Neural progenitor cell (in vitro differentiated cells): ENCODE measurements at regions not wholly inside any gene's neighbourhood (a gene's known extent, or its start where the extent isn't known, plus 50 kb on each side); places are given as distances from the start of the nearest gene placed in this dataset.

Source experiments
- EZH2 ChIP-seq: fragments of 200-600 bp; sonication (generic); IDR thresholded peaks from 2 replicates; pipeline ENCODE4 v1.6.1; 2017; ENCODE audit warnings: antibody characterized with exemption, mild to moderate bottlenecking, moderate library complexity
- TF ChIP-seq, protein P1 (sequence below): fragments of 200-600 bp; sonication (generic); IDR thresholded peaks from 2 replicates; pipeline ENCODE4 v1.5.1; 2017; ENCODE audit warnings: antibody characterized with exemption, mild to moderate bottlenecking

DNA sequence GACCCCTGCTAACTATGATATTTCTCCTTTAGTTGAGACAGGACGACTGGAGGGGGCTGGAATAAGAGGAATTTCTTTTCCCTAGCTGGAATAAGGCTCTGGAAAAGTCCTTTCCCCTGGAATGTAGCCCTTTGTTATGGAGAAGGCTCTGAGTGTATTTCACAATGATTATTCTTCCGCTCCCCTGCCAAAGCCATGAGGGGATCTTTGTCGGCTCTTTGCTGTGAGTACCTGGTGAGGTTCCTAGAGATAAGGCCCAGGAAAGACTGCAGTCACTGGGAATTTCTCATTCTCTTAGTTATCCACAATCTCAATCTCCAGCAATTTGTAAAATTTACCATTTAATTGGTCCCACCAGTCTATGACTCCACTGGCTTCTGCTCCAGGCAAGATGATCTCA lies 340.2 kb upstream of the HNRNPA3 start:
- TF ChIP-seq, protein P1, sequence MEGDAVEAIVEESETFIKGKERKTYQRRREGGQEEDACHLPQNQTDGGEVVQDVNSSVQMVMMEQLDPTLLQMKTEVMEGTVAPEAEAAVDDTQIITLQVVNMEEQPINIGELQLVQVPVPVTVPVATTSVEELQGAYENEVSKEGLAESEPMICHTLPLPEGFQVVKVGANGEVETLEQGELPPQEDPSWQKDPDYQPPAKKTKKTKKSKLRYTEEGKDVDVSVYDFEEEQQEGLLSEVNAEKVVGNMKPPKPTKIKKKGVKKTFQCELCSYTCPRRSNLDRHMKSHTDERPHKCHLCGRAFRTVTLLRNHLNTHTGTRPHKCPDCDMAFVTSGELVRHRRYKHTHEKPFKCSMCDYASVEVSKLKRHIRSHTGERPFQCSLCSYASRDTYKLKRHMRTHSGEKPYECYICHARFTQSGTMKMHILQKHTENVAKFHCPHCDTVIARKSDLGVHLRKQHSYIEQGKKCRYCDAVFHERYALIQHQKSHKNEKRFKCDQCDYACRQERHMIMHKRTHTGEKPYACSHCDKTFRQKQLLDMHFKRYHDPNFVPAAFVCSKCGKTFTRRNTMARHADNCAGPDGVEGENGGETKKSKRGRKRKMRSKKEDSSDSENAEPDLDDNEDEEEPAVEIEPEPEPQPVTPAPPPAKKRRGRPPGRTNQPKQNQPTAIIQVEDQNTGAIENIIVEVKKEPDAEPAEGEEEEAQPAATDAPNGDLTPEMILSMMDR = no peak
- no peak for TF ChIP-seq EZH2
